DOHH2 (cell line): ENCODE measurements at regions not wholly inside any gene's neighbourhood (a gene's known extent, or its start where the extent isn't known, plus 50 kb on each side); places are given as distances from the start of the nearest gene placed in this dataset.
"Not testable (repeated sequence)": the region's sequence is repeated elsewhere in the genome, so short reads cannot be mapped to it uniquely, and the experiment has no call there.

ENCODE experiments used
- EZH2phosphoT487 ChIP-seq: fragments of 200-600 bp; sonication (generic); IDR thresholded peaks from 2 replicates; pipeline ENCODE4 v1.6.1; 2017; ENCODE audit warnings: borderline replicate concordance, mild to moderate bottlenecking, antibody characterized with exemption, low read length, moderate library complexity, mixed read lengths
- TF ChIP-seq, protein P1 (sequence below): fragments of 200-600 bp; sonication (generic); IDR thresholded peaks from one replicate; pipeline ENCODE4 v1.5.1; 2014; ENCODE audit warnings: antibody characterized with exemption, mild to moderate bottlenecking, low read depth, low read length; ENCODE audit not compliant: poor library complexity, severe bottlenecking

DNA sequence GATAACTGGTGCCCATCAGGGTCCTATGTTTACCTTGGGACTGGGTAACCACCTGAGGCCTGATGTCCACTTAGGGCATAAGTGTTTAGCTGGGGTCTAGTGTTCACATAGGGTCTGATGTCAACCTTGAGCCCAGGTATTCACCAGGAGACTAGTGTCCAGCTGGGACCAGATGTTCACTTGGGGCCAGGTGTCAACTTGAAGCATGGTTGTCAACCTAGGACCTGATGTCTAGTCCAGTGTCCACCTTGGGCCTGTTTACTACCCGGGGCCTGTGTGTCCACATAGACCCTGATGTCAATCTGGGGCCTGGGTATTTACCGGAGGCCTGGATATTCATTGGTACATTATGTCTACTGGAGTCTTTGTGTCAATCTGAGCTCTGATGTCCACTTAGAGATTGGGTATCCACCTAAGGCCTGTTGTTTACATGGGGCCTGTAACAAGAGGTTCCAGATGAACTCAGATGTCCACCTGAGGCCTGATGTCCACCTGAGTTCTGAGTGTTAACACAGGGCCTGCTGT lies 1491.2 kb upstream of the TPTE start:
- TF ChIP-seq, protein P1, sequence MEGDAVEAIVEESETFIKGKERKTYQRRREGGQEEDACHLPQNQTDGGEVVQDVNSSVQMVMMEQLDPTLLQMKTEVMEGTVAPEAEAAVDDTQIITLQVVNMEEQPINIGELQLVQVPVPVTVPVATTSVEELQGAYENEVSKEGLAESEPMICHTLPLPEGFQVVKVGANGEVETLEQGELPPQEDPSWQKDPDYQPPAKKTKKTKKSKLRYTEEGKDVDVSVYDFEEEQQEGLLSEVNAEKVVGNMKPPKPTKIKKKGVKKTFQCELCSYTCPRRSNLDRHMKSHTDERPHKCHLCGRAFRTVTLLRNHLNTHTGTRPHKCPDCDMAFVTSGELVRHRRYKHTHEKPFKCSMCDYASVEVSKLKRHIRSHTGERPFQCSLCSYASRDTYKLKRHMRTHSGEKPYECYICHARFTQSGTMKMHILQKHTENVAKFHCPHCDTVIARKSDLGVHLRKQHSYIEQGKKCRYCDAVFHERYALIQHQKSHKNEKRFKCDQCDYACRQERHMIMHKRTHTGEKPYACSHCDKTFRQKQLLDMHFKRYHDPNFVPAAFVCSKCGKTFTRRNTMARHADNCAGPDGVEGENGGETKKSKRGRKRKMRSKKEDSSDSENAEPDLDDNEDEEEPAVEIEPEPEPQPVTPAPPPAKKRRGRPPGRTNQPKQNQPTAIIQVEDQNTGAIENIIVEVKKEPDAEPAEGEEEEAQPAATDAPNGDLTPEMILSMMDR, result not testable (repeated sequence)
- TF ChIP-seq EZH2phosphoT487, result not testable (repeated sequence)
